Natural killer cell (primary cell): ENCODE measurements at regions not wholly inside any gene's neighbourhood (a gene's known extent, or its start where the extent isn't known, plus 50 kb on each side); places are given as distances from the start of the nearest gene placed in this dataset.

Experiments
- ATAC-seq, 3 donors: fragments of 150-1000 bp in 2 of 3; fragments of 200-7000 bp in 1 of 3; cut with Tn5 transposase; 1 replicate in 1 of 3; 2 replicates in 2 of 3; pipeline ENCODE4 v1.10.0; 2021; ENCODE audit warnings: mild to moderate bottlenecking in 2 of 3, moderate library complexity in 2 of 3
- DNase-seq, 2 donors: peaks; one replicate each; pipeline versions ENCODE4 v3.0.0 to v3.0.0-alpha.2; 2013 to 2021; ENCODE audit warnings: mixed read lengths in 1 of 2
- H3K27ac ChIP-seq: one replicate; pipeline ENCODE4 v1.5.1; 2013; ENCODE audit warnings: mild to moderate bottlenecking, low read length
- H3K27me3 ChIP-seq: one replicate; pipeline ENCODE4 v1.6.1; 2013; ENCODE audit warnings: low read length; ENCODE audit not compliant: control insufficient read depth, insufficient read depth
- H3K36me3 ChIP-seq: one replicate; pipeline ENCODE4 v1.6.1; 2013; ENCODE audit warnings: low read length; ENCODE audit not compliant: control insufficient read depth, insufficient read depth
- H3K4me1 ChIP-seq: one replicate; pipeline ENCODE4 v1.6.1; 2013; ENCODE audit warnings: low read length; ENCODE audit not compliant: control insufficient read depth, insufficient read depth
- H3K4me3 ChIP-seq: one replicate; pipeline ENCODE4 v1.5.1; 2013; ENCODE audit warnings: low read length
- H3K9me3 ChIP-seq: one replicate; pipeline ENCODE4 v1.6.1; 2013; ENCODE audit warnings: low read length; ENCODE audit not compliant: control insufficient read depth, insufficient read depth
- H3K27ac Mint-ChIP-seq, 2 donors: one replicate each; pipeline ENCODE4 v1.8.0; 2022; ENCODE audit warnings: mild to moderate bottlenecking in 2 of 2, mixed read lengths in 2 of 2, moderate library complexity in 1 of 2
- H3K27me3 Mint-ChIP-seq, 2 donors: one replicate each; pipeline ENCODE4 v1.8.0; 2022; ENCODE audit warnings: low read depth in 2 of 2, mixed read lengths in 2 of 2
- H3K36me3 Mint-ChIP-seq: one replicate; pipeline ENCODE4 v1.8.0; 2022; ENCODE audit warnings: mixed read lengths
- H3K4me1 Mint-ChIP-seq, 2 donors: one replicate each; pipeline ENCODE4 v1.8.0; 2022; ENCODE audit warnings: mixed read lengths in 2 of 2
- H3K4me3 Mint-ChIP-seq: one replicate; pipeline ENCODE4 v1.8.0; 2022; ENCODE audit warnings: mild to moderate bottlenecking, moderate library complexity, mixed read lengths
- H3K9me3 Mint-ChIP-seq, 2 donors: one replicate each; pipeline ENCODE4 v1.8.0; 2022; ENCODE audit warnings: mixed read lengths in 2 of 2
- WGBS: methylation state at CpG from one replicate; pipeline ENCODE4 v1.1.7; 2013; ENCODE audit warnings: missing lambda C conversion rate; ENCODE audit not compliant: insufficient coverage; 5-methylcytosine and 5-hydroxymethylcytosine counted together
- intact Hi-C: fragments of 100-400 bp; cut with micrococcal nuclease; formaldehyde crosslinking; loops from one replicate; pipeline ENCODE4 v1.14.2; 2022
- TF ChIP-seq, protein P1 (sequence below): fragments of 200-600 bp; IDR thresholded peaks from one replicate; pipeline ENCODE4 v1.8.0; 2022; ENCODE audit warnings: antibody characterized with exemption

DNA sequence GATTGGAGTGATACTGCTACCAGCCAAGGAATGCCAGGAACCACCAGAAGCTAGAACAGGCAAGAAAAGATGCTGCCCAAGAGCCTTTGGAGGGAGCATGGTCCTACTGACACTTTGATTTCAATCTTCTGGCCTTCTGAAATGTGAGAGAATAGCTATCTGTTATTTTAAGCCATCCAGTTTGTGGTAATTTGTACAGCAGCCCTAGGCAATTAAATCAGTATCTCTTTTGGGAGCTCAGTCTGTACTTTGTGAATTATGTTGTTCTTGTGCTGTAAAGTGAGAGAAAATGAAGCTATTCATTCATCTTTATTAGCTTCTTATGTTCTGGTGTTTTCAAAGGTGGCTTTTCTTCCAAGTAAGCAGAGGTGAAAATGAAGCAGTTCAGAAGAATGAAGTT, 381.3 kb downstream of the PDCD6IP start:
- Histone ChIP-seq H3K9me3 (no peaks in the 10 kb centered on the region), H3K4me3 (no peak overlapping the region), H3K36me3 (no peaks in the 10 kb centered on the region), H3K27me3 (no peaks in the 10 kb centered on the region), H3K27ac (no peak overlapping the region), H3K4me1 (no peaks in the 10 kb centered on the region)
- no peaks in the 10 kb centered on the region for H3K4me1 Mint-ChIP-seq
- no peak overlapping the region for H3K4me3 Mint-ChIP-seq
- no peaks in the 10 kb centered on the region for H3K36me3 Mint-ChIP-seq
- intact Hi-C loops, result no loop called here
- H3K9me3 Mint-ChIP-seq, result no peaks in the 10 kb centered on the region
- ATAC-seq (no peak), DNase-seq (no peak)
- peaks cover 0 to 9% of the 10 kb centered on the region in 2 donors for H3K27me3 Mint-ChIP-seq
- TF ChIP-seq, protein P1, sequence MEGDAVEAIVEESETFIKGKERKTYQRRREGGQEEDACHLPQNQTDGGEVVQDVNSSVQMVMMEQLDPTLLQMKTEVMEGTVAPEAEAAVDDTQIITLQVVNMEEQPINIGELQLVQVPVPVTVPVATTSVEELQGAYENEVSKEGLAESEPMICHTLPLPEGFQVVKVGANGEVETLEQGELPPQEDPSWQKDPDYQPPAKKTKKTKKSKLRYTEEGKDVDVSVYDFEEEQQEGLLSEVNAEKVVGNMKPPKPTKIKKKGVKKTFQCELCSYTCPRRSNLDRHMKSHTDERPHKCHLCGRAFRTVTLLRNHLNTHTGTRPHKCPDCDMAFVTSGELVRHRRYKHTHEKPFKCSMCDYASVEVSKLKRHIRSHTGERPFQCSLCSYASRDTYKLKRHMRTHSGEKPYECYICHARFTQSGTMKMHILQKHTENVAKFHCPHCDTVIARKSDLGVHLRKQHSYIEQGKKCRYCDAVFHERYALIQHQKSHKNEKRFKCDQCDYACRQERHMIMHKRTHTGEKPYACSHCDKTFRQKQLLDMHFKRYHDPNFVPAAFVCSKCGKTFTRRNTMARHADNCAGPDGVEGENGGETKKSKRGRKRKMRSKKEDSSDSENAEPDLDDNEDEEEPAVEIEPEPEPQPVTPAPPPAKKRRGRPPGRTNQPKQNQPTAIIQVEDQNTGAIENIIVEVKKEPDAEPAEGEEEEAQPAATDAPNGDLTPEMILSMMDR, result no peak
- H3K27ac Mint-ChIP-seq, result no peak overlapping the region

DNA sequence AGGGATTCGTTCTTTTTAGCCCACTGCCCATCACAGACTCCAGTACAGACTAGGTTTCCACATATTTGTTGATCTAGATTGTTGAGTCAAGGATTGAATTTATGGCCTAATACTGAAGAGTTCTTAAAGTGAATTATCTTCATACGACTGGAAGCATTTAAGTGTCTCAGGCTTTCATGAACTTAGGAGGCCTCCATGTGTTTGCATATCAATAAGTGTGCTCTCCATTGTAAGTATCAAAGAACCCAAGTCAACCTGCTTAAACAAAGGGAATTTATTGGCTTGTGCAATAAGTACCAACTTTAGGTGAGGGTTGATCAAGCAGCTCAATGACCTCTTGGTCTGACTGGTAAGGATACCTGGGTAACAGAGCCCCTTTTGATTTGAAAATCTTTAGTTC, 382.1 kb downstream of the PDCD6IP start:
- Mint-ChIP-seq H3K27me3 (peaks cover 0 to 9% of the 10 kb centered on the region in 2 donors), H3K27ac (no peak overlapping the region), H3K4me1 (no peaks in the 10 kb centered on the region), H3K36me3 (no peaks in the 10 kb centered on the region), H3K4me3 (no peak overlapping the region), H3K9me3 (no peaks in the 10 kb centered on the region)
- H3K4me3 ChIP-seq, result no peak overlapping the region
- no peaks in the 10 kb centered on the region for H3K36me3 ChIP-seq
- H3K4me1 ChIP-seq, result no peaks in the 10 kb centered on the region
- 90% methylated on average over 1 of the region's 2 CpGs for WGBS
- intact Hi-C loops, result no loop called here
- no peaks in the 10 kb centered on the region for H3K9me3 ChIP-seq
- no peak overlapping the region for H3K27ac ChIP-seq
- TF ChIP-seq, protein P1, result no peak
- DNase-seq, result no peak
- no peak for ATAC-seq
- no peaks in the 10 kb centered on the region for H3K27me3 ChIP-seq

DNA sequence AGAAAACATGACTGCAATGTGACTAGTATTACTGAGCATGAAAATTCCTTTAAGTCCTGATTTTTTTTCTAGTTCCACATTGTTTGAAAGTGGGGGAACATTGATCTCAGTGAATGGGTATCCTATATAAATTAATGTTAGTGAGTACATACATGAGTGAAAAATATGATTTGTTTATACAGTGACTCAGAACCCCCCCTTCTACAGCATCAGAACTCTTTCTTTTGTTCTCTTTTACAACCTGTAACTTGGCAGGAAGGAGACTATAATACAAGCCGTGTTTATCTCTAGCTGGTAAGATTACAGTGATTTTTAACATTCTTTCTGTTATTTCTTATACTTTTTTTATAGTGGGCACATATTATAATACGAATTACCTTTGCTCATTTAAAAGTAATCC, 384.7 kb downstream of the PDCD6IP start:
- Histone ChIP-seq H3K27me3 (no peaks in the 10 kb centered on the region), H3K4me1 (no peaks in the 10 kb centered on the region), H3K27ac (no peak overlapping the region), H3K36me3 (no peaks in the 10 kb centered on the region), H3K4me3 (no peak overlapping the region), H3K9me3 (no peaks in the 10 kb centered on the region)
- ATAC-seq (no peak), DNase-seq (no peak)
- no peak overlapping the region for H3K27ac Mint-ChIP-seq
- H3K4me1 Mint-ChIP-seq, result no peaks in the 10 kb centered on the region
- no CpG with 5 or more reads among the region's 2 CpGs for WGBS
- H3K36me3 Mint-ChIP-seq, result no peaks in the 10 kb centered on the region
- H3K9me3 Mint-ChIP-seq, result no peaks in the 10 kb centered on the region
- peaks cover 0 to 9% of the 10 kb centered on the region in 2 donors for H3K27me3 Mint-ChIP-seq
- intact Hi-C loops, result no loop called here
- no peak overlapping the region for H3K4me3 Mint-ChIP-seq
- TF ChIP-seq, protein P1, result no peak

DNA sequence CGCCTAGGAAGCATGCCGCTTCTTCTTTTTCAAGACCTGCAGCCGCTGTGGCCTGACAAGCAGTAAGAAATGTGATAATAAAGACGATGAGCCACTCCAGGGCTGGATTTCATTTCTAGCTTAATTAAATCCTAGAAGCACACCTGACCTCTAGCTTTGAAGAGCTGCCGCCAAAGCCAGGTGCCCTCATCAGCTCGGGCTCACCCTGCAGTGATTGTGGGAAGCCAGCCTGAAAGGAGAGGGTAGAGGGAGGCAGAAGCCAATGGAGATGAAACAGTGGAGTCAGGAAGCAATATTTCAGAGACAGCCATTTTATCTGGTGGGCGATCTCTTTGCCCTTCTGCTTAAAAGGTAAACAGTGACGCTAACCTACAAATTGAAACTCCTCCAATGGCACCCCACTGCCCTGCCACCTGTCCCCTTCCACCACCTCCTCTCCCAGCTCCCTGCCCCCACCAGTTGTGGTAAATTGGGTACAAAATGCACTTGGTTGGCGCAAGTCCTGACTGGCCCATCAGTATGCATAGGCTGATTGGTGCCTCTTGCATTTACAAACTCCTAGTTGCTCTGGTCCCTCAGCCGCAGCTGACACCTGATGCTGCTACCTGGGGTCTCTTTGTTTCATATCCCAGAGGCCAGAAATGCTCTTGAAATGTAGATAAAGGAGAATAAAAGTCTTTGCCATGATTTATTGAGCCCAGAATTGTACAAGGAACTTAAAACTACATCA, 385.3 kb downstream of the PDCD6IP start:
- H3K36me3 Mint-ChIP-seq, result no peaks in the 10 kb centered on the region
- H3K9me3 Mint-ChIP-seq, result no peaks in the 10 kb centered on the region
- 85% methylated on average over 9 of the region's 10 CpGs for WGBS
- DNase-seq (no peak), ATAC-seq (no peak)
- H3K4me1 Mint-ChIP-seq, result no peaks in the 10 kb centered on the region
- H3K4me3 Mint-ChIP-seq, result no peak overlapping the region
- TF ChIP-seq, protein P1, result no peak
- no peak overlapping the region for H3K27ac Mint-ChIP-seq
- Histone ChIP-seq H3K36me3 (no peaks in the 10 kb centered on the region), H3K9me3 (no peaks in the 10 kb centered on the region), H3K27ac (no peak overlapping the region), H3K27me3 (no peaks in the 10 kb centered on the region), H3K4me1 (no peaks in the 10 kb centered on the region), H3K4me3 (no peak overlapping the region)
- H3K27me3 Mint-ChIP-seq, result peaks cover 0 to 6% of the 10 kb centered on the region in 2 donors
- intact Hi-C loops, result no loop called here
